ENCODE measurements at regions not wholly inside any gene's neighbourhood (a gene's known extent, or its start where the extent isn't known, plus 50 kb on each side); places are given as distances from the start of the nearest gene placed in this dataset.

GRCh38 chr3:170699158-170700053 is 113.5 kb upstream of the SLC7A14 start:
- no peak overlapping the region for H3K4me3 ChIP-seq (ENCODE audit: insufficient read depth, low read length, poor library complexity, severe bottlenecking)
- no peaks in the 10 kb centered on the region for H4K20me1 ChIP-seq (ENCODE audit: low read depth, low read length)
- H3K27me3 ChIP-seq (ENCODE audit: low read length) = no peaks in the 10 kb centered on the region
- no peaks in the 10 kb centered on the region for H3K9me2 ChIP-seq (replicated peaks; ENCODE audit: insufficient read depth, low read length)
- no peak overlapping the region for H2AFZ ChIP-seq (ENCODE audit: low read depth, low read length, severe bottlenecking)
- no peaks in the 10 kb centered on the region for H3K79me2 ChIP-seq (ENCODE audit: insufficient read depth, low read length)
- H3K27ac ChIP-seq (ENCODE audit: low read depth, low read length) = no peak overlapping the region
- no peaks in the 10 kb centered on the region for H3K36me3 ChIP-seq (ENCODE audit: low read length)
- no peaks in the 10 kb centered on the region for H3F3A ChIP-seq (ENCODE audit: insufficient read depth)
- TF ChIP-seq CTCF (IDR thresholded peaks at IDR 0.05; ENCODE audit: insufficient read depth, low read length, poor library complexity, severe bottlenecking) (no peak), EZH2phosphoT487 (conservative IDR thresholded peaks at IDR 0.05; ENCODE audit: low read length) (no peak)
- H3K9me3 ChIP-seq (ENCODE audit: insufficient read depth, low read length) = no peaks in the 10 kb centered on the region
- H3K9ac ChIP-seq (ENCODE audit: low read length) = no peak overlapping the region
- no peak overlapping the region for H3K4me2 ChIP-seq (ENCODE audit: low read depth, low read length, poor library complexity, severe bottlenecking)

- no peaks in the 10 kb centered on the region for H4K20me1 ChIP-seq (ENCODE audit: low read depth, low read length)
- H3K9me2 ChIP-seq (replicated peaks; ENCODE audit: insufficient read depth, low read length) = no peaks in the 10 kb centered on the region
- no peak overlapping the region for H3K27ac ChIP-seq (ENCODE audit: low read depth, low read length)
- no peaks in the 10 kb centered on the region for H3F3A ChIP-seq (ENCODE audit: insufficient read depth)
- H2AFZ ChIP-seq (ENCODE audit: low read depth, low read length, severe bottlenecking) = no peak overlapping the region
- no peak overlapping the region for H3K4me3 ChIP-seq (ENCODE audit: insufficient read depth, low read length, poor library complexity, severe bottlenecking)
- no peak for TF ChIP-seq CTCF (IDR thresholded peaks at IDR 0.05; ENCODE audit: insufficient read depth, low read length, poor library complexity, severe bottlenecking)
- no peak for TF ChIP-seq EZH2phosphoT487 (conservative IDR thresholded peaks at IDR 0.05; ENCODE audit: low read length)
- no peaks in the 10 kb centered on the region for H3K36me3 ChIP-seq (ENCODE audit: low read length)
- H3K9ac ChIP-seq (ENCODE audit: low read length) = no peak overlapping the region
- no peaks in the 10 kb centered on the region for H3K79me2 ChIP-seq (ENCODE audit: insufficient read depth, low read length)
- no peaks in the 10 kb centered on the region for H3K9me3 ChIP-seq (ENCODE audit: insufficient read depth, low read length)
- no peaks in the 10 kb centered on the region for H3K27me3 ChIP-seq (ENCODE audit: low read length)
- H3K4me2 ChIP-seq (ENCODE audit: low read depth, low read length, poor library complexity, severe bottlenecking) = no peak overlapping the region
These were observed 112.0 kb upstream of the SLC7A14 start for GRCh38 chr3:170697908-170698307.

GRCh38 chr3:170697131-170697530 is 111.3 kb upstream of the SLC7A14 start:
- H2AFZ ChIP-seq (ENCODE audit: low read depth, low read length, severe bottlenecking) = no peak overlapping the region
- H3F3A ChIP-seq (ENCODE audit: insufficient read depth) = no peaks in the 10 kb centered on the region
- no peak overlapping the region for H3K9ac ChIP-seq (ENCODE audit: low read length)
- no peaks in the 10 kb centered on the region for H4K20me1 ChIP-seq (ENCODE audit: low read depth, low read length)
- no peaks in the 10 kb centered on the region for H3K36me3 ChIP-seq (ENCODE audit: low read length)
- H3K9me2 ChIP-seq (replicated peaks; ENCODE audit: insufficient read depth, low read length) = no peaks in the 10 kb centered on the region
- H3K4me3 ChIP-seq (ENCODE audit: insufficient read depth, low read length, poor library complexity, severe bottlenecking) = no peak overlapping the region
- no peak overlapping the region for H3K4me2 ChIP-seq (ENCODE audit: low read depth, low read length, poor library complexity, severe bottlenecking)
- no peak overlapping the region for H3K27ac ChIP-seq (ENCODE audit: low read depth, low read length)
- no peaks in the 10 kb centered on the region for H3K27me3 ChIP-seq (ENCODE audit: low read length)
- H3K9me3 ChIP-seq (ENCODE audit: insufficient read depth, low read length) = no peaks in the 10 kb centered on the region
- TF ChIP-seq EZH2phosphoT487 (conservative IDR thresholded peaks at IDR 0.05; ENCODE audit: low read length) = no peak
- TF ChIP-seq CTCF (IDR thresholded peaks at IDR 0.05; ENCODE audit: insufficient read depth, low read length, poor library complexity, severe bottlenecking) = no peak
- H3K79me2 ChIP-seq (ENCODE audit: insufficient read depth, low read length) = no peaks in the 10 kb centered on the region

All from SU-DHL-6 (cell line).